WTC11 (cell line): ENCODE measurements at regions not wholly inside any gene's neighbourhood (a gene's known extent, or its start where the extent isn't known, plus 50 kb on each side); places are given as distances from the start of the nearest gene placed in this dataset.

ENCODE experiments used
- ATAC-seq: fragments of 200-7000 bp; cut with Tn5 transposase; 2 replicates; pipeline ENCODE4 v1.10.0; 2021; ENCODE audit warnings: mild to moderate bottlenecking, moderate library complexity
- CTCF ChIA-PET: fragments of 300-600 bp; sonication (Branson Sonifier 250); formaldehyde crosslinking; loops from one replicate; lab custom pipeline; 2021; ENCODE audit warnings: antibody characterized with exemption; lab: Charles Lee
- POLR2A ChIA-PET: fragments of 350-600 bp; sonication (Branson Sonifier 250); formaldehyde crosslinking; loops from one replicate; lab custom pipeline; 2021; ENCODE audit warnings: antibody characterized with exemption; lab: Charles Lee
- DNase-seq: peaks from one replicate; pipeline ENCODE4 v3.0.0; 2021; ENCODE audit warnings: low spot score
- H3K27ac Mint-ChIP-seq: 2 replicates; pipeline ENCODE4 v1.8.0; 2021; ENCODE audit warnings: mixed read lengths
- H3K27me3 Mint-ChIP-seq: 2 replicates; pipeline ENCODE4 v1.8.0; 2021; ENCODE audit warnings: low read depth, mild to moderate bottlenecking, moderate library complexity, mixed read lengths
- H3K36me3 Mint-ChIP-seq: 2 replicates; pipeline ENCODE4 v1.8.0; 2021; ENCODE audit warnings: mixed read lengths
- H3K4me1 Mint-ChIP-seq: 2 replicates; pipeline ENCODE4 v1.8.0; 2022; ENCODE audit warnings: mixed read lengths
- H3K4me3 Mint-ChIP-seq: 2 replicates; pipeline ENCODE4 v1.8.0; 2021; ENCODE audit warnings: mild to moderate bottlenecking, moderate library complexity, mixed read lengths
- H3K9me3 Mint-ChIP-seq: 2 replicates; pipeline ENCODE4 v1.8.0; 2021; ENCODE audit warnings: mixed read lengths
- ATF1 ChIP-seq: sonication (generic); formaldehyde crosslinking; IDR thresholded peaks from 2 replicates; pipeline ENCODE4 v1.8.1; 2023; ENCODE audit warnings: mild to moderate bottlenecking, moderate library complexity, missing genetic modification reagents
- ELF4 ChIP-seq: sonication (generic); formaldehyde crosslinking; IDR thresholded peaks from 2 replicates; pipeline ENCODE4 v1.8.1; 2022; ENCODE audit warnings: low read depth, mild to moderate bottlenecking, moderate library complexity, missing genetic modification reagents
- ETV6 ChIP-seq: sonication (generic); formaldehyde crosslinking; IDR thresholded peaks from 2 replicates; pipeline ENCODE4 v1.8.1; 2022; ENCODE audit warnings: mild to moderate bottlenecking, missing genetic modification reagents
- FOXJ3 ChIP-seq: sonication (generic); formaldehyde crosslinking; IDR thresholded peaks from 2 replicates; pipeline ENCODE4 v1.9.0; 2021; ENCODE audit warnings: missing genetic modification reagents, mild to moderate bottlenecking, borderline replicate concordance
- FOXP4 ChIP-seq: sonication (generic); formaldehyde crosslinking; IDR thresholded peaks from 2 replicates; pipeline ENCODE4 v1.8.0; 2022; ENCODE audit warnings: mild to moderate bottlenecking, missing genetic modification reagents
- GRHL2 ChIP-seq: fragments of 250-450 bp; sonication (Bioruptor Pico); IDR thresholded peaks from 2 replicates; pipeline ENCODE4 v1.8.0; 2022; ENCODE audit warnings: mild to moderate bottlenecking, moderate library complexity; ENCODE audit not compliant: insufficient replicate concordance, severe bottlenecking
- GTF2I ChIP-seq: fragments of 250-450 bp; sonication (Bioruptor Pico); conservative IDR thresholded peaks from 2 replicates; pipeline ENCODE4 v1.4.0; 2021; ENCODE audit warnings: mild to moderate bottlenecking
- HMGA2 ChIP-seq: fragments of 250-450 bp; sonication (Bioruptor Pico); IDR thresholded peaks from 2 replicates; pipeline ENCODE4 v1.4.0; 2021; ENCODE audit warnings: mild to moderate bottlenecking, moderate library complexity
- JAZF1 ChIP-seq: fragments of 250-450 bp; sonication (Bioruptor Pico); IDR thresholded peaks from 2 replicates; pipeline ENCODE4 v1.9.0; 2021; ENCODE audit warnings: moderate library complexity, mild to moderate bottlenecking, inconsistent platforms
- KAT7 ChIP-seq: sonication (generic); formaldehyde crosslinking; IDR thresholded peaks from 2 replicates; pipeline ENCODE4 v1.8.1; 2023; ENCODE audit warnings: missing genetic modification reagents, mild to moderate bottlenecking, borderline replicate concordance
- MXD4 ChIP-seq: fragments of 250-450 bp; sonication (Bioruptor Pico); IDR thresholded peaks from 2 replicates; pipeline ENCODE4 v1.8.0; 2021; ENCODE audit warnings: mild to moderate bottlenecking, moderate library complexity, borderline replicate concordance
- NFYB ChIP-seq: sonication (generic); formaldehyde crosslinking; conservative IDR thresholded peaks from 2 replicates; pipeline ENCODE4 v1.8.0; 2022; ENCODE audit warnings: low read depth, missing genetic modification reagents
- NR2C2 ChIP-seq: sonication (generic); formaldehyde crosslinking; IDR thresholded peaks from 2 replicates; pipeline ENCODE4 v1.8.0; 2022; ENCODE audit warnings: mild to moderate bottlenecking, missing genetic modification reagents
- RELA ChIP-seq: sonication (generic); formaldehyde crosslinking; IDR thresholded peaks from 2 replicates; pipeline ENCODE4 v1.8.1; 2022; ENCODE audit warnings: missing genetic modification reagents, mild to moderate bottlenecking, borderline replicate concordance
- RORB ChIP-seq: fragments of 250-450 bp; sonication (Bioruptor Pico); IDR thresholded peaks from 2 replicates; pipeline ENCODE4 v1.9.0; 2021; ENCODE audit warnings: mild to moderate bottlenecking
- SMAD3 ChIP-seq: sonication (generic); formaldehyde crosslinking; IDR thresholded peaks from 2 replicates; pipeline ENCODE4 v1.8.0; 2022; ENCODE audit warnings: missing genetic modification reagents, mild to moderate bottlenecking, borderline replicate concordance
- SP1 ChIP-seq: sonication (generic); formaldehyde crosslinking; conservative IDR thresholded peaks from 2 replicates; pipeline ENCODE4 v1.8.1; 2022; ENCODE audit warnings: missing genetic modification reagents
- TEAD1 ChIP-seq: sonication (generic); formaldehyde crosslinking; IDR thresholded peaks from 2 replicates; pipeline ENCODE4 v1.8.0; 2022; ENCODE audit warnings: mild to moderate bottlenecking, missing genetic modification reagents
- ZNF317 ChIP-seq: sonication (generic); formaldehyde crosslinking; IDR thresholded peaks from 2 replicates; pipeline ENCODE4 v1.8.1; 2023; ENCODE audit warnings: low read depth, mild to moderate bottlenecking, moderate library complexity, missing genetic modification reagents, borderline replicate concordance
- ZNF671 ChIP-seq: fragments of 250-450 bp; sonication (Bioruptor Pico); IDR thresholded peaks from 2 replicates; pipeline ENCODE4 v1.8.0; 2021; ENCODE audit warnings: mild to moderate bottlenecking
- TF ChIP-seq, protein P1 (sequence below): sonication (generic); formaldehyde crosslinking; conservative IDR thresholded peaks from 2 replicates; pipeline ENCODE4 v1.8.1; 2023; ENCODE audit warnings: mild to moderate bottlenecking, low read depth, missing genetic modification reagents, moderate library complexity
- TF ChIP-seq, protein P2 (sequence below): sonication (generic); formaldehyde crosslinking; IDR thresholded peaks from 2 replicates; pipeline ENCODE4 v1.8.1; 2023; ENCODE audit warnings: mild to moderate bottlenecking, missing genetic modification reagents
- TF ChIP-seq, protein P3 (sequence below): fragments of 250-450 bp; sonication (Bioruptor Pico); IDR thresholded peaks from 2 replicates; pipeline ENCODE4 v1.9.0; 2021; ENCODE audit warnings: mild to moderate bottlenecking
- TF ChIP-seq, protein P4 (sequence below): sonication (generic); formaldehyde crosslinking; IDR thresholded peaks from 2 replicates; pipeline ENCODE4 v1.8.0; 2022; ENCODE audit warnings: mild to moderate bottlenecking, missing genetic modification reagents
- TF ChIP-seq, protein P5 (sequence below): sonication (generic); formaldehyde crosslinking; IDR thresholded peaks from 2 replicates; pipeline ENCODE4 v1.8.0; 2023; ENCODE audit warnings: mild to moderate bottlenecking, missing genetic modification reagents

GRCh38 chr15:35717721-35718120 lies 171.8 kb upstream of the DPH6 start:
- H3K4me1 Mint-ChIP-seq: peaks cover 25% of the 10 kb centered on the region
- ChIA-PET POLR2A (no interaction called here), CTCF (no interaction called here)
- peaks cover 2% of the 10 kb centered on the region; the same call in 1 of the 2 replicates for H3K36me3 Mint-ChIP-seq
- H3K27ac Mint-ChIP-seq: peak overlapping the region; percentile 23
- ATAC-seq: peak; percentile 57
- DNase-seq: no peak
- H3K27me3 Mint-ChIP-seq: no peaks in the 10 kb centered on the region
- H3K4me3 Mint-ChIP-seq: no peak overlapping the region
- TF ChIP-seq ATF1 (no peak), MXD4 (CRISPR knock-in tag) (no peak), ELF4 (CRISPR knock-in tag) (no peak), FOXJ3 (no peak), SMAD3 (no peak), NFYB (no peak), JAZF1 (no peak), KAT7 (CRISPR knock-in tag) (no peak), ZNF671 (CRISPR knock-in tag) (no peak), RELA (CRISPR knock-in tag) (no peak), GRHL2 (CRISPR knock-in tag) (no peak), NR2C2 (no peak), SP1 (CRISPR knock-in tag) (no peak)
- TF ChIP-seq, protein P1, sequence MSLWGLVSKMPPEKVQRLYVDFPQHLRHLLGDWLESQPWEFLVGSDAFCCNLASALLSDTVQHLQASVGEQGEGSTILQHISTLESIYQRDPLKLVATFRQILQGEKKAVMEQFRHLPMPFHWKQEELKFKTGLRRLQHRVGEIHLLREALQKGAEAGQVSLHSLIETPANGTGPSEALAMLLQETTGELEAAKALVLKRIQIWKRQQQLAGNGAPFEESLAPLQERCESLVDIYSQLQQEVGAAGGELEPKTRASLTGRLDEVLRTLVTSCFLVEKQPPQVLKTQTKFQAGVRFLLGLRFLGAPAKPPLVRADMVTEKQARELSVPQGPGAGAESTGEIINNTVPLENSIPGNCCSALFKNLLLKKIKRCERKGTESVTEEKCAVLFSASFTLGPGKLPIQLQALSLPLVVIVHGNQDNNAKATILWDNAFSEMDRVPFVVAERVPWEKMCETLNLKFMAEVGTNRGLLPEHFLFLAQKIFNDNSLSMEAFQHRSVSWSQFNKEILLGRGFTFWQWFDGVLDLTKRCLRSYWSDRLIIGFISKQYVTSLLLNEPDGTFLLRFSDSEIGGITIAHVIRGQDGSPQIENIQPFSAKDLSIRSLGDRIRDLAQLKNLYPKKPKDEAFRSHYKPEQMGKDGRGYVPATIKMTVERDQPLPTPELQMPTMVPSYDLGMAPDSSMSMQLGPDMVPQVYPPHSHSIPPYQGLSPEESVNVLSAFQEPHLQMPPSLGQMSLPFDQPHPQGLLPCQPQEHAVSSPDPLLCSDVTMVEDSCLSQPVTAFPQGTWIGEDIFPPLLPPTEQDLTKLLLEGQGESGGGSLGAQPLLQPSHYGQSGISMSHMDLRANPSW (CRISPR knock-in tag): no peak
- TF ChIP-seq, protein P2, sequence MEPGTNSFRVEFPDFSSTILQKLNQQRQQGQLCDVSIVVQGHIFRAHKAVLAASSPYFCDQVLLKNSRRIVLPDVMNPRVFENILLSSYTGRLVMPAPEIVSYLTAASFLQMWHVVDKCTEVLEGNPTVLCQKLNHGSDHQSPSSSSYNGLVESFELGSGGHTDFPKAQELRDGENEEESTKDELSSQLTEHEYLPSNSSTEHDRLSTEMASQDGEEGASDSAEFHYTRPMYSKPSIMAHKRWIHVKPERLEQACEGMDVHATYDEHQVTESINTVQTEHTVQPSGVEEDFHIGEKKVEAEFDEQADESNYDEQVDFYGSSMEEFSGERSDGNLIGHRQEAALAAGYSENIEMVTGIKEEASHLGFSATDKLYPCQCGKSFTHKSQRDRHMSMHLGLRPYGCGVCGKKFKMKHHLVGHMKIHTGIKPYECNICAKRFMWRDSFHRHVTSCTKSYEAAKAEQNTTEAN: no peak
- TF ChIP-seq, all 79 proteins: peak for 0
- peaks cover 18% of the 10 kb centered on the region for H3K9me3 Mint-ChIP-seq

DNA sequence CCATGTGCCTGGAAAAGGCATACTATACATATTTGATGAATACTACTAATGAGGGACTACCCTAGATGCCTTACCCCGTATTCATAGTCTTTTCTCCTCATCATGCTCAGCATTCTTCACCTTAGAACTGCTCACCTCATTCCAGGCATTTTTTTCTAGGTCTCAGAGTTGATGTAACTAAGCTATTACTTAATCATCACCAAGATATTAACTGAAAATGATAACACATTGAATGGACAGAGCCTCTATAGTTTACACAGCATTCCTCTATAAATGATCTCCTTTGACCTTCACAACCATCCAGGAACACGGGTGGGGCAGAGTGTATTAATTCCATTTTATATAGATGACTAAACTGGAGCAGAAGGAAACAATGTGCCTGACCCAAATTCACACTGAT lies 174.1 kb upstream of the DPH6 start:
- Mint-ChIP-seq H3K27ac (no peak overlapping the region), H3K4me3 (no peak overlapping the region), H3K36me3 (no peaks in the 10 kb centered on the region), H3K27me3 (no peaks in the 10 kb centered on the region), H3K4me1 (peaks cover 21% of the 10 kb centered on the region), H3K9me3 (peaks cover 14% of the 10 kb centered on the region)
- ChIA-PET POLR2A (no interaction called here), CTCF (no interaction called here)
- DNase-seq: no peak
- ATAC-seq: no peak
- no peak for TF ChIP-seq TEAD1 (CRISPR knock-in tag)
- TF ChIP-seq ELF4 (CRISPR knock-in tag): no peak
- no peak for TF ChIP-seq FOXP4 (CRISPR knock-in tag)
- no peak for TF ChIP-seq ETV6 (CRISPR knock-in tag)
- TF ChIP-seq, protein P3, sequence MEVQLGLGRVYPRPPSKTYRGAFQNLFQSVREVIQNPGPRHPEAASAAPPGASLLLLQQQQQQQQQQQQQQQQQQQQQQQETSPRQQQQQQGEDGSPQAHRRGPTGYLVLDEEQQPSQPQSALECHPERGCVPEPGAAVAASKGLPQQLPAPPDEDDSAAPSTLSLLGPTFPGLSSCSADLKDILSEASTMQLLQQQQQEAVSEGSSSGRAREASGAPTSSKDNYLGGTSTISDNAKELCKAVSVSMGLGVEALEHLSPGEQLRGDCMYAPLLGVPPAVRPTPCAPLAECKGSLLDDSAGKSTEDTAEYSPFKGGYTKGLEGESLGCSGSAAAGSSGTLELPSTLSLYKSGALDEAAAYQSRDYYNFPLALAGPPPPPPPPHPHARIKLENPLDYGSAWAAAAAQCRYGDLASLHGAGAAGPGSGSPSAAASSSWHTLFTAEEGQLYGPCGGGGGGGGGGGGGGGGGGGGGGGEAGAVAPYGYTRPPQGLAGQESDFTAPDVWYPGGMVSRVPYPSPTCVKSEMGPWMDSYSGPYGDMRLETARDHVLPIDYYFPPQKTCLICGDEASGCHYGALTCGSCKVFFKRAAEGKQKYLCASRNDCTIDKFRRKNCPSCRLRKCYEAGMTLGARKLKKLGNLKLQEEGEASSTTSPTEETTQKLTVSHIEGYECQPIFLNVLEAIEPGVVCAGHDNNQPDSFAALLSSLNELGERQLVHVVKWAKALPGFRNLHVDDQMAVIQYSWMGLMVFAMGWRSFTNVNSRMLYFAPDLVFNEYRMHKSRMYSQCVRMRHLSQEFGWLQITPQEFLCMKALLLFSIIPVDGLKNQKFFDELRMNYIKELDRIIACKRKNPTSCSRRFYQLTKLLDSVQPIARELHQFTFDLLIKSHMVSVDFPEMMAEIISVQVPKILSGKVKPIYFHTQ: no peak
- TF ChIP-seq RORB: no peak
- TF ChIP-seq, protein P4, sequence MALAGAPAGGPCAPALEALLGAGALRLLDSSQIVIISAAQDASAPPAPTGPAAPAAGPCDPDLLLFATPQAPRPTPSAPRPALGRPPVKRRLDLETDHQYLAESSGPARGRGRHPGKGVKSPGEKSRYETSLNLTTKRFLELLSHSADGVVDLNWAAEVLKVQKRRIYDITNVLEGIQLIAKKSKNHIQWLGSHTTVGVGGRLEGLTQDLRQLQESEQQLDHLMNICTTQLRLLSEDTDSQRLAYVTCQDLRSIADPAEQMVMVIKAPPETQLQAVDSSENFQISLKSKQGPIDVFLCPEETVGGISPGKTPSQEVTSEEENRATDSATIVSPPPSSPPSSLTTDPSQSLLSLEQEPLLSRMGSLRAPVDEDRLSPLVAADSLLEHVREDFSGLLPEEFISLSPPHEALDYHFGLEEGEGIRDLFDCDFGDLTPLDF (CRISPR knock-in tag): no peak
- TF ChIP-seq ZNF317 (CRISPR knock-in tag): no peak
- no peak for TF ChIP-seq HMGA2
- TF ChIP-seq GTF2I (CRISPR knock-in tag): no peak
- TF ChIP-seq, protein P5, sequence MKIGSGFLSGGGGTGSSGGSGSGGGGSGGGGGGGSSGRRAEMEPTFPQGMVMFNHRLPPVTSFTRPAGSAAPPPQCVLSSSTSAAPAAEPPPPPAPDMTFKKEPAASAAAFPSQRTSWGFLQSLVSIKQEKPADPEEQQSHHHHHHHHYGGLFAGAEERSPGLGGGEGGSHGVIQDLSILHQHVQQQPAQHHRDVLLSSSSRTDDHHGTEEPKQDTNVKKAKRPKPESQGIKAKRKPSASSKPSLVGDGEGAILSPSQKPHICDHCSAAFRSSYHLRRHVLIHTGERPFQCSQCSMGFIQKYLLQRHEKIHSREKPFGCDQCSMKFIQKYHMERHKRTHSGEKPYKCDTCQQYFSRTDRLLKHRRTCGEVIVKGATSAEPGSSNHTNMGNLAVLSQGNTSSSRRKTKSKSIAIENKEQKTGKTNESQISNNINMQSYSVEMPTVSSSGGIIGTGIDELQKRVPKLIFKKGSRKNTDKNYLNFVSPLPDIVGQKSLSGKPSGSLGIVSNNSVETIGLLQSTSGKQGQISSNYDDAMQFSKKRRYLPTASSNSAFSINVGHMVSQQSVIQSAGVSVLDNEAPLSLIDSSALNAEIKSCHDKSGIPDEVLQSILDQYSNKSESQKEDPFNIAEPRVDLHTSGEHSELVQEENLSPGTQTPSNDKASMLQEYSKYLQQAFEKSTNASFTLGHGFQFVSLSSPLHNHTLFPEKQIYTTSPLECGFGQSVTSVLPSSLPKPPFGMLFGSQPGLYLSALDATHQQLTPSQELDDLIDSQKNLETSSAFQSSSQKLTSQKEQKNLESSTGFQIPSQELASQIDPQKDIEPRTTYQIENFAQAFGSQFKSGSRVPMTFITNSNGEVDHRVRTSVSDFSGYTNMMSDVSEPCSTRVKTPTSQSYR (CRISPR knock-in tag): no peak
- no peak for TF ChIP-seq JAZF1
- no peak for TF ChIP-seq FOXJ3
